Panc1 (cell line): ENCODE measurements at regions not wholly inside any gene's neighbourhood (a gene's known extent, or its start where the extent isn't known, plus 50 kb on each side); places are given as distances from the start of the nearest gene placed in this dataset.

Experiments
- ATAC-seq: fragments of 200-7000 bp; cut with Tn5 transposase; 2 replicates; pipeline ENCODE4 v1.9.1; 2020; ENCODE audit warnings: mild to moderate bottlenecking, moderate library complexity
- BruUV-seq: library from RNA; stranded (reverse); fragments of 400-500 nt; replicated peaks from 2 replicates; lab custom pipeline; 2021; lab: Mats Ljungman, UMichigan
- CTCF ChIA-PET: fragments of 300-600 bp; sonication (Branson Sonifier 250); formaldehyde crosslinking; loops from one replicate; lab custom pipeline; 2022; ENCODE audit warnings: antibody characterized with exemption; lab: Charles Lee
- POLR2A ChIA-PET: fragments of 300-600 bp; sonication (Branson Sonifier 250); formaldehyde crosslinking; loops from one replicate; lab custom pipeline; 2022; ENCODE audit warnings: antibody characterized with exemption; lab: Charles Lee
- DNase-seq: peaks from one replicate; pipeline ENCODE4 v3.0.0-alpha.2; 2010; ENCODE audit warnings: low read depth, low spot score
- H3K27ac ChIP-seq: 2 replicates; pipeline ENCODE4 v1.5.1; 2011; ENCODE audit warnings: mild to moderate bottlenecking, low read length, inconsistent platforms
- H3K27me3 ChIP-seq: fragments of 200-500 bp; sonication (Bioruptor generic); 2 replicates; pipeline ENCODE4 v1.6.0; 2014; ENCODE audit warnings: low read length, inconsistent platforms; ENCODE audit not compliant: control insufficient read depth, insufficient read depth
- H3K36me3 ChIP-seq: fragments of 200-500 bp; sonication (Bioruptor generic); 2 replicates; pipeline ENCODE4 v1.5.1; 2014; ENCODE audit warnings: inconsistent platforms, mild to moderate bottlenecking, low read length, moderate library complexity; ENCODE audit not compliant: control insufficient read depth, insufficient read depth
- H3K4me1 ChIP-seq: 2 replicates; pipeline ENCODE4 v1.5.1; 2011; ENCODE audit warnings: inconsistent platforms, mild to moderate bottlenecking, low read length, moderate library complexity; ENCODE audit not compliant: control insufficient read depth, insufficient read depth
- H3K4me3 ChIP-seq, 2 experiments: 2 replicates each; pipeline ENCODE4 v1.5.1; 2011 to 2012; ENCODE audit warnings: low read depth in 2 of 2, low read length in 2 of 2, mild to moderate bottlenecking in 2 of 2, inconsistent platforms in 1 of 2, moderate library complexity in 1 of 2
- H3K9me3 ChIP-seq: fragments of 200-500 bp; sonication (Bioruptor generic); 2 replicates; pipeline ENCODE4 v1.5.1; 2014; ENCODE audit warnings: low read depth, mild to moderate bottlenecking, inconsistent platforms, low read length, moderate library complexity; ENCODE audit not compliant: control insufficient read depth, insufficient read depth
- CTCF ChIP-seq: fragments of 450-650 bp; IDR thresholded peaks from 2 replicates; pipeline ENCODE4 v1.5.1; 2017; ENCODE audit warnings: mild to moderate bottlenecking
- POLR2AphosphoS5 ChIP-seq: IDR thresholded peaks from 2 replicates; pipeline ENCODE4 v1.6.1; 2012; ENCODE audit warnings: mild to moderate bottlenecking, low read depth, low read length, moderate library complexity
- REST ChIP-seq, 2 experiments: IDR thresholded peaks; 2 replicates each; pipeline ENCODE4 v1.6.1; 2011 to 2012; ENCODE audit warnings: low read depth in 2 of 2, control low read depth in 1 of 2, low read length in 1 of 2, mild to moderate bottlenecking in 1 of 2, moderate library complexity in 1 of 2; ENCODE audit not compliant: insufficient read depth in 1 of 2
- SIN3A ChIP-seq: IDR thresholded peaks from 2 replicates; pipeline ENCODE4 v1.6.1; 2012; ENCODE audit warnings: low read depth, mild to moderate bottlenecking, low read length, moderate library complexity, borderline replicate concordance; ENCODE audit not compliant: insufficient read depth
- TCF7L2 ChIP-seq: IDR thresholded peaks from 2 replicates; pipeline ENCODE4 v1.6.1; 2011; ENCODE audit warnings: mild to moderate bottlenecking, low read depth, low read length, inconsistent platforms
- in situ Hi-C: cut with HindIII; loops from 2 replicates; pipeline ENCODE4 v1.10.0; 2016; ENCODE audit warnings: low sequenced_read_pairs, low pct_unique_long_range_greater_than_20kb
- intact Hi-C: fragments of 100-400 bp; cut with micrococcal nuclease; formaldehyde crosslinking; loops from one replicate; pipeline ENCODE4 v1.10.0; 2022; ENCODE audit not compliant: unreplicated experiment

GRCh38 chr18:78237864-78238263, 741.8 kb upstream of the SALL3 start:
- Histone ChIP-seq H3K4me1 (no peaks in the 10 kb centered on the region), H3K27ac (no peak overlapping the region), H3K9me3 (no peaks in the 10 kb centered on the region), H3K4me3 (no peak overlapping the region), H3K36me3 (no peaks in the 10 kb centered on the region), H3K27me3 (peaks cover 5% of the 10 kb centered on the region; the same call in 1 of the 2 replicates)
- BruUV-seq: no TSS peak
- ATAC-seq (no peak), DNase-seq (no peak)
- ChIA-PET CTCF (no interaction called here), POLR2A (no interaction called here)
- TF ChIP-seq REST (IDR thresholded peaks at IDR 0.05; ENCODE audit: insufficient read depth in 1 of 2, low read depth in 2 of 2, low read length in 1 of 2): no peak
- no peak for TF ChIP-seq SIN3A
- TF ChIP-seq POLR2AphosphoS5: no peak
- no peak for TF ChIP-seq TCF7L2
- no peak for TF ChIP-seq CTCF
- in situ Hi-C loops (no loop called here), intact Hi-C loops (no loop called here)

- Histone ChIP-seq H3K9me3 (no peaks in the 10 kb centered on the region), H3K36me3 (no peaks in the 10 kb centered on the region), H3K27ac (no peak overlapping the region), H3K27me3 (peaks cover 4% of the 10 kb centered on the region; the same call in 1 of the 2 replicates), H3K4me3 (no peak overlapping the region), H3K4me1 (no peaks in the 10 kb centered on the region)
- ChIA-PET POLR2A (interaction anchor here (0.6 kb wide), 1 partner anchor 279 kb away, joined by 4 read pairs; no protein-coding TSS in a partner anchor), CTCF (no interaction called here)
- in situ Hi-C loops (no loop called here), intact Hi-C loops (no loop called here)
- no TSS peak for BruUV-seq
- ATAC-seq (no peak), DNase-seq (no peak)
- TF ChIP-seq POLR2AphosphoS5 (no peak), REST (IDR thresholded peaks at IDR 0.05; ENCODE audit: insufficient read depth in 1 of 2, low read depth in 2 of 2, low read length in 1 of 2) (no peak), SIN3A (no peak), CTCF (no peak), TCF7L2 (no peak)
Observed at GRCh38 chr18:78238404-78239089, 741.1 kb upstream of the SALL3 start.
